OCI-LY1 (cell line): ENCODE measurements at regions not wholly inside any gene's neighbourhood (a gene's known extent, or its start where the extent isn't known, plus 50 kb on each side); places are given as distances from the start of the nearest gene placed in this dataset.

Experiments
- H2AFZ ChIP-seq: fragments of 200-600 bp; sonication (generic), shearing (Covaris generic); 2 replicates; pipeline ENCODE4 v1.6.0; 2014; ENCODE audit warnings: antibody characterized with exemption, mild to moderate bottlenecking, low read length
- H3F3A ChIP-seq: fragments of 200-600 bp; sonication (generic), shearing (Covaris generic); 2 replicates; pipeline ENCODE4 v1.6.0; 2014; ENCODE audit warnings: mild to moderate bottlenecking, antibody characterized with exemption, low read length, moderate library complexity; ENCODE audit not compliant: insufficient read depth
- H3K27ac ChIP-seq: fragments of 200-600 bp; sonication (generic); 2 replicates; pipeline ENCODE4 v1.5.1; 2014; ENCODE audit warnings: low read length, mixed run types, mild to moderate bottlenecking, low read depth; ENCODE audit not compliant: poor library complexity, severe bottlenecking
- H3K27me3 ChIP-seq: fragments of 200-600 bp; sonication (generic); 2 replicates; pipeline ENCODE4 v1.6.0; 2014; ENCODE audit warnings: antibody characterized with exemption, mild to moderate bottlenecking, low read length, moderate library complexity; ENCODE audit not compliant: insufficient read depth
- H3K36me3 ChIP-seq: fragments of 200-600 bp; sonication (generic); 2 replicates; pipeline ENCODE4 v1.6.1; 2014; ENCODE audit warnings: mild to moderate bottlenecking, antibody characterized with exemption, low read length, moderate library complexity, mixed read lengths; ENCODE audit not compliant: insufficient read depth
- H3K4me1 ChIP-seq: fragments of 200-600 bp; sonication (generic); 2 replicates; pipeline ENCODE4 v1.5.1; 2014; ENCODE audit warnings: mild to moderate bottlenecking, low read length, moderate library complexity; ENCODE audit not compliant: insufficient read depth, severe bottlenecking
- H3K4me2 ChIP-seq: fragments of 200-600 bp; sonication (generic), shearing (Covaris generic); 2 replicates; pipeline ENCODE4 v1.6.1; 2014; ENCODE audit warnings: low read length
- H3K4me3 ChIP-seq: fragments of 200-600 bp; sonication (generic); 2 replicates; pipeline ENCODE4 v1.5.1; 2014; ENCODE audit warnings: low read length, low read depth, mild to moderate bottlenecking, mixed read lengths; ENCODE audit not compliant: poor library complexity, severe bottlenecking
- H3K79me2 ChIP-seq: fragments of 200-600 bp; shearing (Covaris generic); 2 replicates; pipeline ENCODE4 v1.6.1; 2016; ENCODE audit warnings: mixed run types, low read length, mixed read lengths; ENCODE audit not compliant: insufficient read depth
- H3K9ac ChIP-seq: fragments of 200-600 bp; sonication (generic), shearing (Covaris generic); 2 replicates; pipeline ENCODE4 v1.6.1; 2014; ENCODE audit warnings: mild to moderate bottlenecking, low read length, mixed read lengths
- H3K9me2 ChIP-seq: fragments of 200-600 bp; sonication (generic), shearing (Covaris generic); 2 replicates; pipeline ENCODE4 v1.6.1; 2014; ENCODE audit warnings: low read depth, mild to moderate bottlenecking, low read length, mixed read lengths
- H3K9me3 ChIP-seq: fragments of 200-600 bp; shearing (Covaris generic); 2 replicates; pipeline ENCODE4 v1.6.1; 2014; ENCODE audit warnings: low read length, mixed read lengths
- H4K20me1 ChIP-seq: fragments of 200-600 bp; sonication (generic), shearing (Covaris generic); 2 replicates; pipeline ENCODE4 v1.6.0; 2016; ENCODE audit warnings: mild to moderate bottlenecking, low read length; ENCODE audit not compliant: insufficient read depth
- CTCF ChIP-seq: fragments of 200-600 bp; sonication (generic), shearing (Covaris generic); IDR thresholded peaks from 2 replicates; pipeline ENCODE4 v1.5.1; 2017; ENCODE audit warnings: mild to moderate bottlenecking, antibody characterized with exemption, low read length, moderate library complexity, mixed read lengths
- EZH2 ChIP-seq: fragments of 200-600 bp; sonication (generic), shearing (Covaris generic); IDR thresholded peaks from 2 replicates; pipeline ENCODE4 v1.8.0; 2017; ENCODE audit warnings: borderline replicate concordance, mixed run types, mild to moderate bottlenecking, antibody characterized with exemption, low read length, moderate library complexity, mixed read lengths

GRCh38 chr7:118858651-118859149 is 634.2 kb downstream of the ANKRD7 start:
- H2AFZ ChIP-seq = no peak overlapping the region

GRCh38 chr7:118861581-118861980 is 637.1 kb downstream of the ANKRD7 start:
- Histone ChIP-seq H3K27ac (no peak overlapping the region), H4K20me1 (no peaks in the 10 kb centered on the region), H3K27me3 (no peaks in the 10 kb centered on the region), H3K9me2 (no peaks in the 10 kb centered on the region), H3K36me3 (no peaks in the 10 kb centered on the region), H3K79me2 (no peaks in the 10 kb centered on the region), H3K4me2 (no peak overlapping the region), H3F3A (no peaks in the 10 kb centered on the region), H3K4me1 (no peaks in the 10 kb centered on the region), H3K9ac (no peak overlapping the region), H2AFZ (no peak overlapping the region), H3K9me3 (no peaks in the 10 kb centered on the region), H3K4me3 (no peak overlapping the region)
- TF ChIP-seq EZH2 = no peak

More at GRCh38 chr7:118858651-118859149, 634.2 kb downstream of the ANKRD7 start:
- Histone ChIP-seq H3K9me3 (no peaks in the 10 kb centered on the region), H3K9me2 (no peaks in the 10 kb centered on the region), H3K4me2 (no peak overlapping the region), H4K20me1 (no peaks in the 10 kb centered on the region), H3K4me3 (no peak overlapping the region), H3K27ac (no peak overlapping the region), H3K9ac (no peak overlapping the region), H3K79me2 (no peaks in the 10 kb centered on the region), H3F3A (no peaks in the 10 kb centered on the region), H3K27me3 (no peaks in the 10 kb centered on the region), H3K4me1 (no peaks in the 10 kb centered on the region), H3K36me3 (no peaks in the 10 kb centered on the region)
- TF ChIP-seq CTCF (no peak), EZH2 (no peak)

- Histone ChIP-seq H3K36me3 (no peaks in the 10 kb centered on the region), H3K9me2 (no peaks in the 10 kb centered on the region), H3K4me1 (no peaks in the 10 kb centered on the region), H3K27ac (no peak overlapping the region), H3K9ac (no peak overlapping the region), H3K4me3 (no peak overlapping the region), H3K27me3 (no peaks in the 10 kb centered on the region), H3K4me2 (no peak overlapping the region), H3K9me3 (no peaks in the 10 kb centered on the region), H4K20me1 (no peaks in the 10 kb centered on the region), H2AFZ (no peak overlapping the region), H3K79me2 (no peaks in the 10 kb centered on the region), H3F3A (no peaks in the 10 kb centered on the region)
- TF ChIP-seq CTCF (no peak), EZH2 (no peak)
These were observed 638.2 kb downstream of the ANKRD7 start for GRCh38 chr7:118862740-118863139.

- Histone ChIP-seq H3K27ac (no peak overlapping the region), H3F3A (no peaks in the 10 kb centered on the region), H3K9me3 (no peaks in the 10 kb centered on the region), H3K4me2 (no peak overlapping the region), H3K36me3 (no peaks in the 10 kb centered on the region), H3K4me3 (no peak overlapping the region), H4K20me1 (no peaks in the 10 kb centered on the region), H3K9ac (no peak overlapping the region), H3K9me2 (no peaks in the 10 kb centered on the region), H3K79me2 (no peaks in the 10 kb centered on the region), H2AFZ (no peak overlapping the region), H3K27me3 (no peaks in the 10 kb centered on the region), H3K4me1 (no peaks in the 10 kb centered on the region)
- no peak for TF ChIP-seq EZH2
- no peak for TF ChIP-seq CTCF
These were observed 639.5 kb downstream of the ANKRD7 start for GRCh38 chr7:118863966-118864365.
